Chondrocyte (in vitro differentiated cells): ENCODE measurements at regions not wholly inside any gene's neighbourhood (a gene's known extent, or its start where the extent isn't known, plus 50 kb on each side); places are given as distances from the start of the nearest gene placed in this dataset.
A peak's percentile ranks its signal among the peaks of the same experiment; 100 is the strongest.

Experiments
- DNase-seq: peaks from one replicate; pipeline ENCODE4 v3.0.0; 2021; ENCODE audit warnings: mixed read lengths, low spot score
- H3K27ac Mint-ChIP-seq: one replicate; pipeline ENCODE4 v1.8.0; 2021; ENCODE audit warnings: mild to moderate bottlenecking, moderate library complexity, mixed read lengths; ENCODE audit not compliant: unreplicated experiment
- H3K27me3 Mint-ChIP-seq: 2 replicates; pipeline ENCODE4 v1.8.0; 2021; ENCODE audit warnings: low read depth, mixed read lengths
- H3K36me3 Mint-ChIP-seq: 2 replicates; pipeline ENCODE4 v1.8.0; 2021; ENCODE audit warnings: low read depth, mixed read lengths
- H3K4me1 Mint-ChIP-seq: 2 replicates; pipeline ENCODE4 v1.8.0; 2021; ENCODE audit warnings: low read depth, mild to moderate bottlenecking, mixed read lengths
- H3K4me3 Mint-ChIP-seq: one replicate; pipeline ENCODE4 v1.8.0; 2021; ENCODE audit warnings: mild to moderate bottlenecking, moderate library complexity, mixed read lengths; ENCODE audit not compliant: unreplicated experiment
- H3K9me3 Mint-ChIP-seq: 2 replicates; pipeline ENCODE4 v1.8.0; 2021; ENCODE audit warnings: low read depth, mixed read lengths
- CTCF ChIP-seq: fragments of 200-600 bp; sonication (generic); IDR thresholded peaks from 2 replicates; pipeline ENCODE4 v1.5.0; 2021; ENCODE audit warnings: antibody characterized with exemption, mild to moderate bottlenecking, moderate library complexity

- Mint-ChIP-seq H3K27ac (no peak overlapping the region), H3K4me3 (no peak overlapping the region), H3K4me1 (peaks cover 10% of the 10 kb centered on the region), H3K36me3 (peaks cover 2% of the 10 kb centered on the region), H3K9me3 (peaks cover 5% of the 10 kb centered on the region), H3K27me3 (no peaks in the 10 kb centered on the region)
- no peak for TF ChIP-seq CTCF
- DNase-seq: no peak
Observed at GRCh38 chr6:81204731-81205130, 547.8 kb downstream of the TENT5A start.

- TF ChIP-seq CTCF: no peak
- Mint-ChIP-seq H3K27me3 (peaks cover 7% of the 10 kb centered on the region), H3K9me3 (no peaks in the 10 kb centered on the region), H3K4me3 (no peak overlapping the region), H3K4me1 (no peaks in the 10 kb centered on the region), H3K36me3 (no peaks in the 10 kb centered on the region), H3K27ac (no peak overlapping the region)
- DNase-seq: no peak
Observed at GRCh38 chr6:81194374-81194773, 558.1 kb downstream of the TENT5A start.

- no peak for DNase-seq
- H3K4me3 Mint-ChIP-seq: no peak overlapping the region
- H3K27me3 Mint-ChIP-seq: no peaks in the 10 kb centered on the region
- no peaks in the 10 kb centered on the region for H3K9me3 Mint-ChIP-seq
- TF ChIP-seq CTCF: no peak
- no peaks in the 10 kb centered on the region for H3K36me3 Mint-ChIP-seq
- H3K27ac Mint-ChIP-seq: peak overlapping the region; percentile 81
- H3K4me1 Mint-ChIP-seq: peaks cover 37% of the 10 kb centered on the region
Observed at GRCh38 chr6:81172056-81172740, 580.3 kb downstream of the TENT5A start.

- H3K27me3 Mint-ChIP-seq: no peaks in the 10 kb centered on the region
- peak overlapping the region; percentile 27 for H3K27ac Mint-ChIP-seq
- DNase-seq: no peak
- no peak overlapping the region for H3K4me3 Mint-ChIP-seq
- peaks cover 48% of the 10 kb centered on the region for H3K4me1 Mint-ChIP-seq
- no peaks in the 10 kb centered on the region for H3K9me3 Mint-ChIP-seq
- H3K36me3 Mint-ChIP-seq: no peaks in the 10 kb centered on the region
- TF ChIP-seq CTCF: no peak
Observed at GRCh38 chr6:81169166-81169565, 583.3 kb downstream of the TENT5A start.

GRCh38 chr6:81166770-81167169 is 585.7 kb downstream of the TENT5A start:
- Mint-ChIP-seq H3K27me3 (no peaks in the 10 kb centered on the region), H3K4me1 (peaks cover 38% of the 10 kb centered on the region), H3K4me3 (no peak overlapping the region), H3K27ac (no peak overlapping the region), H3K36me3 (no peaks in the 10 kb centered on the region), H3K9me3 (no peaks in the 10 kb centered on the region)
- DNase-seq: no peak
- TF ChIP-seq CTCF: no peak
